HEK293T (cell line): ENCODE measurements at regions not wholly inside any gene's neighbourhood (a gene's known extent, or its start where the extent isn't known, plus 50 kb on each side); places are given as distances from the start of the nearest gene placed in this dataset.

ENCODE experiments used
- ELF4 ChIP-seq: fragments of 450-650 bp; IDR thresholded peaks from 2 replicates; pipeline ENCODE4 v1.6.1; 2017; ENCODE audit warnings: antibody characterized with exemption
- FOXK2 ChIP-seq: fragments of 450-650 bp; IDR thresholded peaks from 2 replicates; pipeline ENCODE4 v1.6.1; 2016; ENCODE audit warnings: mild to moderate bottlenecking
- SP1 ChIP-seq: fragments of 450-650 bp; IDR thresholded peaks from 2 replicates; pipeline ENCODE4 v1.6.1; 2017
- SUZ12 ChIP-seq: fragments of 450-650 bp; IDR thresholded peaks from 2 replicates; pipeline ENCODE4 v1.6.1; 2016; ENCODE audit warnings: mild to moderate bottlenecking

DNA sequence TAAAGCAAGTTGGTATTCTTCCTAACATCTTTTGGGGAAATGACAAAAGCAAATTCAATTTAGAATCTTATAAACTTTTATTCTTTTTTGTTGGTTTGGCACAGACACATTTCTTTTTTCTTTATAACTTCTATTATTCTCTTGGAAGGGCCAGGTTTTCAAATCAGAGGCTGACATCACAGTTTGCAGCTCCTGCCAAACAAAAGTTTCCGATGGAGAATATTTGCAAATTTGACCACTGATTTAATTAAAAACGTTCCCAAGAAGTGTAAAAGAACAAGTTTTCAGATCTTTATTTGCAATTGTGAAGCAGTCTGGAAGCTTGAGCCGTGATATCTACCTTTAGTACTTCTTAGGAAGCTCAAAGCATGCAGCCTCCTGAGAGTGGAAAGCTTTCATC is 53.8 kb upstream of the CD83 start:
- no peak for TF ChIP-seq SP1
- TF ChIP-seq FOXK2 = no peak
- no peak for TF ChIP-seq SUZ12
- TF ChIP-seq ELF4 = no peak
